Smooth muscle cell (in vitro differentiated cells): ENCODE measurements at regions not wholly inside any gene's neighbourhood (a gene's known extent, or its start where the extent isn't known, plus 50 kb on each side); places are given as distances from the start of the nearest gene placed in this dataset.

ENCODE experiments used
- DNase-seq: peaks from one replicate; lab custom pipeline; 2025; ENCODE audit not compliant: unreplicated experiment; lab: John Stamatoyannopoulos, UW
- H2AFZ ChIP-seq: fragments of 200-600 bp; sonication (generic); 2 replicates; pipeline ENCODE4 v1.6.0; 2016; ENCODE audit warnings: antibody characterized with exemption, low read depth, mild to moderate bottlenecking
- H3F3A ChIP-seq: fragments of 200-600 bp; sonication (generic); 2 replicates; pipeline ENCODE4 v1.6.0; 2017; ENCODE audit warnings: antibody characterized with exemption, low read depth
- H3K27ac ChIP-seq: fragments of 200-600 bp; sonication (generic); 2 replicates; pipeline ENCODE4 v1.5.1; 2016; ENCODE audit warnings: low read depth, mild to moderate bottlenecking
- H3K27me3 ChIP-seq: fragments of 200-600 bp; sonication (generic); 2 replicates; pipeline ENCODE4 v1.6.1; 2016; ENCODE audit warnings: low read depth, mild to moderate bottlenecking
- H3K36me3 ChIP-seq: fragments of 200-600 bp; sonication (generic); 2 replicates; pipeline ENCODE4 v1.5.1; 2016; ENCODE audit warnings: low read depth
- H3K4me1 ChIP-seq: fragments of 200-600 bp; sonication (generic); 2 replicates; pipeline ENCODE4 v1.5.1; 2016; ENCODE audit warnings: low read depth
- H3K4me2 ChIP-seq: fragments of 200-600 bp; sonication (generic); 2 replicates; pipeline ENCODE4 v1.6.0; 2016; ENCODE audit warnings: mild to moderate bottlenecking
- H3K4me3 ChIP-seq: fragments of 200-600 bp; sonication (generic); 2 replicates; pipeline ENCODE4 v1.5.1; 2016; ENCODE audit warnings: mild to moderate bottlenecking
- H3K79me2 ChIP-seq: fragments of 200-600 bp; sonication (generic); 2 replicates; pipeline ENCODE4 v1.6.0; 2016; ENCODE audit warnings: low read depth, mild to moderate bottlenecking
- H3K9ac ChIP-seq: fragments of 200-600 bp; sonication (generic); 2 replicates; pipeline ENCODE4 v1.6.0; 2016; ENCODE audit warnings: low read depth
- H3K9me3 ChIP-seq: fragments of 200-600 bp; sonication (generic); replicated peaks from 2 replicates; pipeline ENCODE4 v1.5.1; 2016; ENCODE audit warnings: low read depth
- H4K20me1 ChIP-seq: fragments of 200-600 bp; sonication (generic); 2 replicates; pipeline ENCODE4 v1.6.0; 2016; ENCODE audit warnings: low read depth
- CTCF ChIP-seq: fragments of 200-600 bp; sonication (generic); IDR thresholded peaks from 2 replicates; pipeline ENCODE4 v1.5.1; 2017; ENCODE audit warnings: borderline replicate concordance, mild to moderate bottlenecking, antibody characterized with exemption; ENCODE audit not compliant: insufficient read depth, poor library complexity, severe bottlenecking
- WGBS: methylation state at CpG from one replicate; pipeline ENCODE4 v1.1.7; 2016; ENCODE audit warnings: low lambda C conversion rate; 5-methylcytosine and 5-hydroxymethylcytosine counted together

GRCh38 chr2:53610260-53610659, 157.3 kb upstream of the CHAC2 start:
- Histone ChIP-seq H4K20me1 (no peaks in the 10 kb centered on the region), H3K27ac (no peak overlapping the region), H3K27me3 (no peaks in the 10 kb centered on the region), H3K9me3 (no peaks in the 10 kb centered on the region), H3F3A (no peaks in the 10 kb centered on the region), H3K4me1 (no peaks in the 10 kb centered on the region), H3K4me2 (no peak overlapping the region), H3K36me3 (no peaks in the 10 kb centered on the region), H3K79me2 (no peaks in the 10 kb centered on the region), H3K4me3 (no peak overlapping the region), H2AFZ (no peak overlapping the region), H3K9ac (no peak overlapping the region)
- TF ChIP-seq CTCF = no peak
- DNase-seq = no peak

GRCh38 chr2:53609551-53609950, 158.1 kb upstream of the CHAC2 start:
- Histone ChIP-seq H3F3A (no peaks in the 10 kb centered on the region), H3K4me1 (no peaks in the 10 kb centered on the region), H2AFZ (no peak overlapping the region), H4K20me1 (no peaks in the 10 kb centered on the region), H3K9ac (no peak overlapping the region), H3K27ac (no peak overlapping the region), H3K9me3 (no peaks in the 10 kb centered on the region), H3K27me3 (no peaks in the 10 kb centered on the region), H3K4me2 (no peak overlapping the region), H3K36me3 (no peaks in the 10 kb centered on the region), H3K79me2 (no peaks in the 10 kb centered on the region), H3K4me3 (no peak overlapping the region)
- TF ChIP-seq CTCF = no peak
- 93% methylated on average over 6 of the region's 6 CpGs for WGBS
- no peak for DNase-seq

- no peak overlapping the region for H3K4me2 ChIP-seq
- DNase-seq = no peak
- no peak overlapping the region for H2AFZ ChIP-seq
Measured at GRCh38 chr2:53608293-53608692, 159.3 kb upstream of the CHAC2 start.

More at GRCh38 chr2:53608293-53608692, 159.3 kb upstream of the CHAC2 start:
- Histone ChIP-seq H3K4me3 (no peak overlapping the region), H3K9me3 (no peaks in the 10 kb centered on the region), H4K20me1 (no peaks in the 10 kb centered on the region), H3K79me2 (no peaks in the 10 kb centered on the region), H3K9ac (no peak overlapping the region), H3K27me3 (no peaks in the 10 kb centered on the region), H3K36me3 (no peaks in the 10 kb centered on the region), H3F3A (no peaks in the 10 kb centered on the region), H3K4me1 (no peaks in the 10 kb centered on the region), H3K27ac (no peak overlapping the region)
- WGBS = 87% methylated on average over 5 of the region's 5 CpGs
- TF ChIP-seq CTCF = no peak
